NCI-H1092 (cell line): ENCODE measurements at regions not wholly inside any gene's neighbourhood (a gene's known extent, or its start where the extent isn't known, plus 50 kb on each side); places are given as distances from the start of the nearest gene placed in this dataset.
"Not testable (repeated sequence)": the region's sequence is repeated elsewhere in the genome, so short reads cannot be mapped to it uniquely, and the experiment has no call there.

ENCODE experiments used
- DNase-seq: peaks from one replicate; lab custom pipeline; 2025; lab: John Stamatoyannopoulos, UW

- no peak for DNase-seq
Observed at GRCh38 chr5:92633875-92634487, 947.0 kb downstream of the NR2F1-AS1 start.

GRCh38 chr5:92633176-92633575 lies 947.8 kb downstream of the NR2F1-AS1 start:
- no peak for DNase-seq

- DNase-seq = not testable (repeated sequence)
Observed at GRCh38 chr5:92631237-92631701, 949.8 kb downstream of the NR2F1-AS1 start.

- DNase-seq = no peak
Observed at GRCh38 chr5:92629574-92629973, 951.4 kb downstream of the NR2F1-AS1 start.

- DNase-seq = no peak
Observed at GRCh38 chr5:92629000-92629399, 952.0 kb downstream of the NR2F1-AS1 start.

- no peak for DNase-seq
Observed at GRCh38 chr5:92627186-92627585, 953.8 kb downstream of the NR2F1-AS1 start.

- DNase-seq = no peak
Observed at GRCh38 chr5:92616085-92616484, 964.9 kb downstream of the NR2F1-AS1 start.

- no peak for DNase-seq
Observed at GRCh38 chr5:92613546-92613945, 967.5 kb downstream of the NR2F1-AS1 start.

- not testable (repeated sequence) for DNase-seq
Observed at GRCh38 chr5:92610435-92610834, 970.6 kb downstream of the NR2F1-AS1 start.

GRCh38 chr5:92605591-92605990 lies 975.4 kb downstream of the NR2F1-AS1 start:
- no peak for DNase-seq

- DNase-seq = peak; percentile 28
Observed at GRCh38 chr5:92599217-92599810, 981.7 kb downstream of the NR2F1-AS1 start.

GRCh38 chr5:92594031-92594430 lies 987.0 kb downstream of the NR2F1-AS1 start:
- DNase-seq = no peak

GRCh38 chr5:92588876-92589275 lies 992.1 kb downstream of the NR2F1-AS1 start:
- DNase-seq = no peak

- no peak for DNase-seq
Observed at GRCh38 chr5:92581690-92582089, 999.3 kb downstream of the NR2F1-AS1 start.

- no peak for DNase-seq
Observed at GRCh38 chr5:92581249-92581648, 999.8 kb downstream of the NR2F1-AS1 start.

GRCh38 chr5:92580814-92581213 lies 1000.2 kb downstream of the NR2F1-AS1 start:
- DNase-seq = no peak

- DNase-seq = no peak
Observed at GRCh38 chr5:92574023-92574422, 1007.0 kb downstream of the NR2F1-AS1 start.

- DNase-seq = no peak
Observed at GRCh38 chr5:92568522-92568921, 1012.5 kb downstream of the NR2F1-AS1 start.

- no peak for DNase-seq
Observed at GRCh38 chr5:92567831-92568450, 1013.1 kb downstream of the NR2F1-AS1 start.

GRCh38 chr5:92566113-92566786 lies 1014.8 kb downstream of the NR2F1-AS1 start:
- no peak for DNase-seq

- no peak for DNase-seq
Observed at GRCh38 chr5:92565673-92566072, 1015.3 kb downstream of the NR2F1-AS1 start.

GRCh38 chr5:92562065-92562464 lies 1019.0 kb downstream of the NR2F1-AS1 start:
- DNase-seq = no peak

GRCh38 chr5:92561411-92561959 lies 1019.5 kb downstream of the NR2F1-AS1 start:
- DNase-seq = no peak
